GM19455 (cell line): ENCODE measurements at regions not wholly inside any gene's neighbourhood (a gene's known extent, or its start where the extent isn't known, plus 50 kb on each side); places are given as distances from the start of the nearest gene placed in this dataset.

Experiments used
- ATAC-seq: cut with Tn5 transposase; IDR thresholded peaks from one replicate; pipeline ENCODE4 v1.9.1; 2021; ENCODE audit not compliant: unreplicated experiment

- ATAC-seq: no peak
Observed at GRCh38 chr7:47148536-47149207, 433.2 kb downstream of the TNS3 start.

GRCh38 chr7:47147213-47147631, 434.7 kb downstream of the TNS3 start:
- no peak for ATAC-seq

DNA sequence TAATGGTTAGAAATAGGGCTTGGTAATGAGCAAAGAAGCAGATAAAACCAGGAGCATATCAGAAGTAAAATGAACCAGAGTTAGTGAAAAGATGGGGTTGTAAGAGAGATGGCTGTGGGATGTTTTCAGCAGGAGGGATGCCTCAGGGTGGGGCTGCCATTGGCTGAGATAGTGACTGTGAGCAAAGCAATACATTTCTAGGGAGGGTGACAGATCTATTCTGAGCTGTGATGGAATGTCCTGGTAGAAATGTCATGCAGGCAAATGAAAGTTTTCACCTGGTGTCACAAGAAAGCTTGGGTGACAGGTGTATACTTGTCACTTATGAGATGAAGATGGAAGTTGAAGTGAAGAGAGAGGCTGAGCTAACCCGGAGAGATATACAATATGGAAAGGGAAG, 435.9 kb downstream of the TNS3 start:
- no peak for ATAC-seq

DNA sequence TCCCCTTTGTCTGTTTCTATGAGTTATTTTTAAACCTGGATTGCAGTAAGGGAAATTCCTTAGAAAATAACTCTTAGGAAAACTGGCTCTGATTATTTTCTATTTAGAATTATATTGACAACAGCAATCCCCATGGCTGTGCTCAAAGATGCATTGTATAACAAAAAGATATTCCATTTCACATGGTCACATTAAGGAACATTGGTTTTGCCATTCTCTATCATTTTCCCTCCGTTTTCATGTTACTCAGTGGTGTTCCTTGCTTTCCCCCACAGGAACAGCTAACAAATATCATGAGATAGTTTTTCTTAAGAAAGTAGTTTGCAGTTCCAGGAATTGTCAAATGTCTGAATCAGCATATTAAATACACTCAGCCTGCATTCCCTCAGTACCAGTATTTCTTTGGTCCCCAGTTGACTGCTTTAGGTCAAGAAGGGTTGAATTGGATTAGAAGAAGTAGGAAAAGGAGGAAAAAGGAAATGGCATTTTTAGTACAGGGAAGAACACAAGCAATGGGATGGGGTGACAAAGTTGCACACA, 436.7 kb downstream of the TNS3 start:
- no peak for ATAC-seq

GRCh38 chr7:47143339-47143738, 438.6 kb downstream of the TNS3 start:
- ATAC-seq: no peak

DNA sequence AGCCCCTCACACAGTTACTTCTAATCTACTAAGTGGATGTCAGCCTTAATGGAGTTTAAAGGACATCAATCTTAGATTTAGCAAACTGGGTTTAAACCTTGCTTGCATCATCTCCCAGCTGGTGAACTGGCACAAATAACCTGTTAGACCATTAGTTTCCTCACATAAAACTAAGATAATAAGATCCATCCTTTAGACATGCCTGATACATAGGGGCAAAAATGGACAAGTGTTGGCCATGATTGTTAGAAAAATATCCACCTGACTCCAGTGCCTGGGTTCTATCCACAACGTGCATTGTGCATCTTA, 439.1 kb downstream of the TNS3 start:
- no peak for ATAC-seq

DNA sequence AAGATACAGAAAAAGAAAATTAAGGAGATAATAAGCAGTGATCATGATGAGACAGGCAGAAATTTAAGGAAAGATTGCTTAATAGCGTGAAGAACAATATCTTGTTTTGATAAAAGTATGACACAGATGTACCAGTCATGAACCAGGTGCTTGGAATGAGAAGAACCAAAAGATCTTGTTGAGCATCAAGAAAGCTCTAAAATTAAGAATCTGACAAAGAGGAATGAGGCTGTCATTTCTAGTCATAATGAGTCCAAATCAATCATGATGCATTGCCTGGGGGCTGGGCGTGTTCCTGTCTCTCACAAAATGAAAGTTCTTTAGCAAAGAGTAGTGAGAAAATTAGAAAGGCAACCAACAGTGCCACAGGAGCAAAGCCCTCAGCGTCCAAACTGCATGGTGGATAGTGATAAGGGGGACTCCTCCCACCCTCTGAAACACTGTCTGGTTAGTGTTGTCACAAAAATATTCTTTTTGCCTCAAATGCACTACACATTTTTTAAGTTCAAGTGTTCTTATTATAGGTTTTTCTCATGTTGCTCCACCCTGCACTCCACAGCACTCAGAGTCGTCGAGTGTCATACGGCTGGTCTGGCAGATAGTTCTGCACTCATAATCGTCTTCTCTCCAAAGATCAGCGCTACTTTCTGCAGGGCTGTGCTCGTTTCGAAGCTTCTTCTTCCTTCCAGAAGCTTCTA, 439.6 kb downstream of the TNS3 start:
- ATAC-seq: no peak

DNA sequence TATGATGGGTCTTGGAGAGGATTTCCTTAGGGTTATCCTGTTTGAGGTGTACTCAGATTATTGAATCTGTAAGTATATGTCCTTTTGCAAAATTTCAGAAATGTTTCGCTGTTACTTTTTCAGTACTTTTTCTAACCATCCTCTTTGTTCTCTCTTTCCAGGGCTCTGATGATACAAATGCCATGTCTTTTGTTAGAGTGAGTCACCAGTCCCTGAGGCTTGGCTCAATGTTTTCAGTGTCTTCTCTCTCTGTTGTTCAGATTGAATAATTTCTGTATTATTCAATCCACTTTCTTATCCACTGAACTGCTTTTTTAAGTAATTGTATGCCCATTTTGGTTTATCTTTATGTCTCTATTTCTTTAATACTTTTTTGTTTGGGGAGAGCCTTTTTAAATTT, 449.4 kb downstream of the TNS3 start:
- no peak for ATAC-seq

DNA sequence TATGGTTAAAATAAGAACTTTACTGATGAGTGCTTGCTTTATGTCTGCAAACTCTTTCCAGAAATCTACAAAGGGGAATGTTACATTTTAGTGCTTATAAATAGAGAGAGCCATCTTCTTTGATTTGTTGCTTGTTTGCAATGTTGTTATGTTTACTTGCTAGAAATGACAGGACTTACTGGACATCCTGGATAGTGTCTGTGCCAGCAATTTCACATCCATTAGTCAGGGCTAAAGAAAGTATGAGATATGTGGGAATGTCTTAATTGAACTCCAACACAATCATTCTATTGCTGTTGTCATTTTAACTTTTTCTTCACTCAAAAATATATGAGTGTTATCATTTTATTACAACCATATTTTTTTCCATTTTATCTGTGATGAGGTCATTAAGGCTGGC, 453.2 kb downstream of the TNS3 start:
- ATAC-seq: no peak

DNA sequence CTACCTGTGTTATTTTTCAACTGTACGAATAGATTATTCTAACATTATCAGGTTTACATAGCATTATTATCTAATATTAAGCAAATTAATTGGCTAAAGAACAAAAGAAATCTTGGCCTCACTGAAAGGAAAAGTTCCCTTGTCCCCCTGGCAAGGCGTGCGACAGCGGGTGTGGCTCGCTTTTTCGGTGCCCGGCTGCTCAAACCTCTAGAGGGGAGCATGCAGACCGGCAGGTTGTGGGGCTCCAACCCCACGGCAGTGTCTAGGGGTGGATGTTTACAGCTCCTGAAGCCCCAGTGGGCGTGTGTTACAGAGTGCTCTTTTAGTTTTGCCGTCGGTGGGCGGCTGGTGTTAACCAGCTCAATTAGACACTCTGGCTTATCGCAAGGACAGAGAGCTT, 456.4 kb downstream of the TNS3 start:
- no peak for ATAC-seq

- no peak for ATAC-seq
Observed at GRCh38 chr7:47119261-47119865, 462.5 kb downstream of the TNS3 start.

- no peak for ATAC-seq
Observed at GRCh38 chr7:47104206-47104549, 477.7 kb downstream of the TNS3 start.

DNA sequence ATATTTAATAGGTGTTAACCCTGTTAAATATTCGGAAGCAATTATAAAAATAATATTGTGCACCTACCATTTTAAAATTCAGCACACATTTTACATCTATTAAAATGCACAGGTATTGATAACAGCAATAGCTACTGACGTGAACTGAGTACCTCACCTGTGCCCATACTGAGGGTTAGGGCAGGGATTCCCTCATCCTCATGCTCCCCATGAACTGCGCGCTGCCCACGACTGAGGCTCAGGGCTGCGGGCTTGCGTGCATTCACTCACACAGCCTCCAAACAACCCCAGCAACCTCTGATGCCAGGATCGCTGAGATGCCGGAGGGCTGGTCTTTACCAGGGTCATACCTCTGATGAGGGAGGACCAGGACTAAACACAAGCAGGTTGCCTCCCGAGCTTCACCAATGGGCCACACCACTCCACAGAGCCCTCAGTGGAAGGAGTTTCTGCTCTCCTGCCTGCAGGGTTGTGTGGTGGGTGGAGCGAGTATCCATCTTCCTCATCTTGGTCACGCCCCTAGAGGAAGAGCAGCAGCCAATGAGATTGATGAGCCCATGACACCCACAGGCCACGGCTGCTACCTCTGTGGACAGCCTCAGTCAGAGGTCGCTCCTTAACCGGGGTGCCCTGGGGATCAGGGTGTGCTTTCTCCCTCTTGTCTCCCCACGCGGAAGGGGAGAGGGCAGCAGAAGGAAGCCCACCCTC, 478.3 kb downstream of the TNS3 start:
- no peak for ATAC-seq

- no peak for ATAC-seq
Observed at GRCh38 chr7:47102331-47102841, 479.5 kb downstream of the TNS3 start.

DNA sequence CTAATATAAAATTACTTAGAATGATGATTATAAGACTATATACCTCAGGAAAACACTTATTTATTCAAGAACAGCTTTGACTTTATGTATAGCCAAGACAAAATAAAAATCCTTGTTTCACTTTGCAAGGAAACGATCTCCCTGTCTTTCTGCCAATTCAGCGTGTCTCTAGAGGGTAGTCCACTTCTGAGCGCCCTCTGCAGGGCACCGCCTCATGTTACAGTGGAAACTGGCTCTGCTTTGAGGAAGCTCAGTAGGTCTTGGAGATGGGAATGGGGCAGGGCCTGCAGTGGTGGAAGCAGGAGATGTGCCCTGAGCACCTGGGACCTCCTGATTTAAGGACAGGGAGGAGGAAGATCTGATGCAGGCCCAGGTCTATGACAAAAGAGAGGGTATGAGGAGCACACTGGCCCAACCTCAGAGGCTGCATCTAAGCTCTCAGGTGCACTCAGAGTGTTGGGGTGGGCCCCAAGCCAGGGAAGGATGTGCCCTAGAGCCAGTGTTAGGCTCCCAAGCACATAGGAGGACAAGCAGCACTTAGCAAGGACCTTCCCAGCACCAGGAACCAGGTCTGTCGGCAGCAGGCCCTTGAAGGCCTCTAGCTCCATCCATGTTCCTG, 481.0 kb downstream of the TNS3 start:
- no peak for ATAC-seq

DNA sequence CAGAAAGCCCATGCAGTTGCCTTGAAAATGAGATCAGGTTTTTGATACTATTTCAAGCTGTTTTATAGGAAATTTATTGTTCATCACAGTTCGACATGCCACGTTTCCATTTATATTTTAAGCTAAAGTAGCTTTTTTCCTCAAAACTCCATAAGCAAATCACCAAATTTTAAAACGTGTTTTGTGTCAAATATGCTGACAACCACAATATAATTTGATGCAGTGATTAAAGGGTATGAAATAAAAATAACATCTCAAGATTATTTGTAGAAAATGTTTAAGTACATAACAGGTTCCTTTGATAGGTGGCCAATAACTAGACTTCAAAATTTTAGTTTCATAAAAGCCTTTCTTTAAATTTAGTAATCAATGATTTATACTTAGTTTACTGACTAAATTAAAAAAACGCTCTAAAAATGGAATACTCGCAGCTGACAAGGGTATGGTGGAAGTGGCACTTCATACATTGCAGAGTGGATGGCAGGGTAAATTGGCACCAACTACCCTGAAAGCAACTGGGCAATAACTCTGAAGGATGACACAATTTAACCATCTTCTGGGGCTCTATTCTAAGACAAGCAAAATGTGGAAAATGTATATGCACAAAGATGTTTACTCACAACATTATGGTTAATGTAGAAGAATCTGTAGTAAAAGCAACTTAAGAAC, 481.6 kb downstream of the TNS3 start:
- no peak for ATAC-seq

GRCh38 chr7:47097431-47097830, 484.5 kb downstream of the TNS3 start:
- ATAC-seq: no peak

DNA sequence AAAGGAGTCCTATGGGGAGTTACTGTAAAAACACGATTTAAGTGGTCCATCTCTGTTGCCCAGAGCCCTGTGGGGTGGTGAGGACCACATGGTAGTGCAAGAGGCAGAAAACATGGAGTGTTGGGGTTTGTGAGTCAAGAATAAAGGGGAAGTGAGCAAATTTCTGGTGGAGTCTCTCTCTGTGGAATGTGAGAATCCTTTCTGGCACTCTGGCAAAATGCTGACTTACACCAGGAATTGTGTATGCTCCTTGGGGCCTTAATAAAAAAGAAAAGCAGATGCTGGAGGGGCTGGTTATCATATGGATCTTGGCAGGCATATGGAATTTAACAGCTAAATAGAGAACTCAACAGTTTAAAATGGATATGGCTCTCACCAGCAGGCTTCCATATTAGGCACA, 486.0 kb downstream of the TNS3 start:
- ATAC-seq: no peak

DNA sequence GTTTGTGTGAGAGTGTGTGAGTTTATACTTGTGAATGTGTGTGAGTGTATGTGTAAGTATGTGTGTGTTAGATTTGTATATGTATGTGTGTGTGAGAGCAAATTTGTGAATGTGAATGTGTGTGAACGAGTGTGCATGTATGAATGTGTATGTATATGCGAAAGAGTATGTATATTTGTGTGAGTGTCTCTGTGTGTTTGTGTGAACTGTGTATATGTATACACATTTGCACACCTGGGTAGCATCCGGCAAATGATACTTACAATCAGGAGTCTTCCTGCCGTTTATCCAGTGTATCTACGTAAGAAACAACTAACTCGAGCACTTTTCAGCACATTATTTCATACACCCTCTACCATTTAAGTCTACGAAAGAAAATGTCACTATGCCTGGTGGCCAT, 487.4 kb downstream of the TNS3 start:
- no peak for ATAC-seq

DNA sequence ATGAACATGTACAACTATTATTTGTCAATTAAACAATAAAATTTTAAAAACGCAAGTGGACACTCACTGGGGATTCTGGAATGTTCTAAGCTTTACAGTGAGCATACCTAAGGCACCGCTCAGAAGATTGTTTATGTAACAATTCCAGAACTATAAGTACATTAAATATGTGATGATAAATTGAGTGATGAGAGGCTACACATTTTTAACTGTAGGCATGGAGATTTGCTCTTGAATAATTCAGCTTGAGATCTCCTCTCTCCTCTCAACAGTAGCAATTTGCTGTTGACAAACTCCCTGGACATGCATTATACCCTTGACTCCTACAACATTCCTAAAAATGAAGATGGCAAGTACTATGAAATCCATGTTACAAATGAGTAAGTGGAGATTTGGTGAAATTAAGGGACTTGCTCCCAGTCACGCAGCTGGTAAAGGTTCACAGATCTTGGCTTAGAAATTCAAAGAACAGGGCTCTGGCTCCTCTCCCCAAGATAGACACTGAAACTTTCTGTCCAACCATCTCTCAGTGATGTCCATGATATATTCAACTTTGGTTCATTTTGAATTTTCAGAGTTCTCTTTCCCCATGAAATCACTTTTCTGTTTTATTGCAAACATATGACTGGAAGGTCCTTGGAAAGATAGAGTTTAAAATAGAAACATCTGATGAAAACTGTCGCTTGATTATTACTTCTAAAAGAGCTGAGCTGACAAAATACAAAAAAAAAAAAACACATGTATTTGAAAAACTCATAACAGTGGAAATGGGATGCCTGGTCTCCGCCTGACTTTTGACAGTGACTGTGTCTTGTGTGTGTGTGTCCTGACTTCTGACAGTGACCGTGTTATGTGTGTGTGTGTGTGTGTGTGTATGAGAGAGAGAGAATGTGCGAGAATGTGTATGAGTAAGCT, 488.3 kb downstream of the TNS3 start:
- no peak for ATAC-seq
